Stomach (tissue), 8 donors: ENCODE measurements at regions not wholly inside any gene's neighbourhood (a gene's known extent, or its start where the extent isn't known, plus 50 kb on each side); places are given as distances from the start of the nearest gene placed in this dataset.

ENCODE experiments used
- DNase-seq, 2 donors: peaks; one replicate each; pipeline versions ENCODE4 v3.0.0 to v3.0.0-alpha.2; 2013 to 2019
- H3K27ac ChIP-seq, 5 donors: fragments of 200-600 bp in 4 of 5; sonication (generic) in 4 of 5; one replicate each; pipeline ENCODE4 v1.5.1; 2013 to 2019; ENCODE audit warnings: mild to moderate bottlenecking in 1 of 5, moderate library complexity in 1 of 5
- H3K27me3 ChIP-seq, 3 donors: fragments of 200-600 bp; sonication (generic); one replicate each; pipeline ENCODE4 v1.5.1; 2017 to 2019; ENCODE audit warnings: mixed run types in 1 of 3
- H3K36me3 ChIP-seq, 4 donors: fragments of 200-600 bp; sonication (generic); 1 replicate in 3 of 4; 2 replicates in 1 of 4; pipeline ENCODE4 v1.5.1; 2016 to 2019
- H3K4me1 ChIP-seq, 4 donors: fragments of 200-600 bp; sonication (generic); one replicate each; pipeline ENCODE4 v1.5.1; 2016 to 2019
- H3K4me3 ChIP-seq, 4 donors: fragments of 200-600 bp; sonication (generic) in 3 of 4; one replicate each; pipeline ENCODE4 v1.5.1; 2016 to 2019; ENCODE audit warnings: mild to moderate bottlenecking in 1 of 4
- H3K9me3 ChIP-seq, 4 donors: fragments of 200-600 bp; sonication (generic); one replicate each; pipeline ENCODE4 v1.5.1; 2016 to 2019
- CTCF ChIP-seq, 7 experiments: fragments of 450-650 bp in 4 of 7; fragments of 200-600 bp in 3 of 7; sonication (generic) in 3 of 7; IDR thresholded peaks; one replicate each; pipeline ENCODE4 v1.5.1; 2016 to 2019; ENCODE audit warnings: antibody characterized with exemption in 7 of 7, control low read depth in 2 of 7, mild to moderate bottlenecking in 1 of 7
- EP300 ChIP-seq: sonication (generic); formaldehyde crosslinking; IDR thresholded peaks from one replicate; pipeline ENCODE4 v1.6.1; 2017; ENCODE audit warnings: antibody characterized with exemption
- POLR2A ChIP-seq, 4 donors: fragments of 450-650 bp; IDR thresholded peaks; one replicate each; pipeline ENCODE4 v1.6.1; 2016; ENCODE audit warnings: antibody characterized with exemption in 4 of 4, control low read depth in 2 of 4, mild to moderate bottlenecking in 1 of 4, moderate library complexity in 1 of 4
- POLR2AphosphoS5 ChIP-seq, 3 donors: sonication (generic); formaldehyde crosslinking; IDR thresholded peaks; one replicate each; pipeline ENCODE4 v1.6.1; 2016; ENCODE audit warnings: antibody characterized with exemption in 3 of 3
- WGBS, 5 donors: extraction: QIAGEN DNeasy Blood & Tissue Kit in 3 of 5; methylation state at CpG; one replicate each; pipeline versions ENCODE4 v1.1.5 to v1.1.7; 2013 to 2018; 5-methylcytosine and 5-hydroxymethylcytosine counted together
- intact Hi-C: fragments of 100-400 bp; cut with DNase I; formaldehyde crosslinking; loops from one replicate; pipeline ENCODE4 v1.15.1; 2023; ENCODE audit warnings: low total_unique reads
- donor health status: healthy with polysubstance abuse.
- donor health status: Bipolar disorder and iron deficiency.
- donor health status: healthy.

- H3K9me3 ChIP-seq: peaks cover 0 to 7% (median 0%) of the 10 kb centered on the region in 4 donors
- TF ChIP-seq EP300 (no peak), CTCF (IDR thresholded peaks at IDR 0.05) (no peak), POLR2AphosphoS5 (IDR thresholded peaks at IDR 0.05) (no peak), POLR2A (IDR thresholded peaks at IDR 0.05) (no peak)
These were observed 192.6 kb upstream of the FAM241A start for GRCh38 chr4:111952688-111953087.

GRCh38 chr4:111954550-111954949 is 190.7 kb upstream of the FAM241A start:
- WGBS, 5 donors: 43 to 82% (median 63%) methylated on average over 1 of the region's 1 CpG
- peaks cover 0 to 7% (median 0%) of the 10 kb centered on the region in 4 donors for H3K9me3 ChIP-seq
- H3K4me1 ChIP-seq: peaks cover 0 to 4% (median 0%) of the 10 kb centered on the region in 4 donors
- no peak overlapping the region for H3K4me3 ChIP-seq
- TF ChIP-seq POLR2A (IDR thresholded peaks at IDR 0.05) (no peak), EP300 (no peak), POLR2AphosphoS5 (IDR thresholded peaks at IDR 0.05) (no peak), CTCF (IDR thresholded peaks at IDR 0.05) (no peak)
- no peak overlapping the region for H3K27ac ChIP-seq
- H3K27me3 ChIP-seq: no peaks in the 10 kb centered on the region
- no peak for DNase-seq
- intact Hi-C loops: no loop called here
- H3K36me3 ChIP-seq: no peaks in the 10 kb centered on the region

More at GRCh38 chr4:111952688-111953087, 192.6 kb upstream of the FAM241A start:
- intact Hi-C loops: no loop called here
- H3K36me3 ChIP-seq: no peaks in the 10 kb centered on the region
- H3K27me3 ChIP-seq: no peaks in the 10 kb centered on the region
- H3K4me1 ChIP-seq: no peaks in the 10 kb centered on the region
- H3K4me3 ChIP-seq: no peak overlapping the region
- no peak overlapping the region for H3K27ac ChIP-seq
- DNase-seq: no peak

GRCh38 chr4:111955001-111955400 is 190.3 kb upstream of the FAM241A start:
- intact Hi-C loops: no loop called here
- H3K36me3 ChIP-seq: no peaks in the 10 kb centered on the region
- 33 to 50% (median 47%) methylated on average over 4 of the region's 4 CpGs for WGBS, 5 donors
- DNase-seq: no peak
- no peak overlapping the region for H3K4me3 ChIP-seq
- peaks cover 0 to 4% (median 0%) of the 10 kb centered on the region in 4 donors for H3K9me3 ChIP-seq
- TF ChIP-seq EP300 (no peak), POLR2A (IDR thresholded peaks at IDR 0.05) (no peak), CTCF (IDR thresholded peaks at IDR 0.05) (no peak), POLR2AphosphoS5 (IDR thresholded peaks at IDR 0.05) (no peak)
- H3K4me1 ChIP-seq: peaks cover 0 to 4% (median 0%) of the 10 kb centered on the region in 4 donors
- H3K27ac ChIP-seq: no peak overlapping the region
- H3K27me3 ChIP-seq: no peaks in the 10 kb centered on the region

GRCh38 chr4:111957116-111957515 is 188.1 kb upstream of the FAM241A start:
- H3K36me3 ChIP-seq: no peaks in the 10 kb centered on the region
- intact Hi-C loops: no loop called here
- no peak for TF ChIP-seq EP300
- TF ChIP-seq POLR2A (IDR thresholded peaks at IDR 0.05): no peak

GRCh38 chr4:111957997-111958396 is 187.3 kb upstream of the FAM241A start:
- Histone ChIP-seq H3K27ac (no peak overlapping the region), H3K4me1 (peaks cover 0 to 4% (median 0%) of the 10 kb centered on the region in 4 donors), H3K27me3 (no peaks in the 10 kb centered on the region), H3K9me3 (no peaks in the 10 kb centered on the region), H3K36me3 (no peaks in the 10 kb centered on the region), H3K4me3 (no peak overlapping the region)
- DNase-seq: peak in 1 of 2 donors; percentile 44
- 34 to 50% (median 46%) methylated on average over 1 of the region's 1 CpG for WGBS, 5 donors
- TF ChIP-seq POLR2AphosphoS5 (IDR thresholded peaks at IDR 0.05): no peak
- TF ChIP-seq POLR2A (IDR thresholded peaks at IDR 0.05): no peak
- TF ChIP-seq CTCF (IDR thresholded peaks at IDR 0.05): no peak
- TF ChIP-seq EP300: no peak
- intact Hi-C loops: no loop called here

More at GRCh38 chr4:111957116-111957515, 188.1 kb upstream of the FAM241A start:
- no peaks in the 10 kb centered on the region for H3K27me3 ChIP-seq
- peaks cover 0 to 4% (median 0%) of the 10 kb centered on the region in 4 donors for H3K4me1 ChIP-seq
- H3K27ac ChIP-seq: no peak overlapping the region
- H3K9me3 ChIP-seq: no peaks in the 10 kb centered on the region
- no peak for DNase-seq
- WGBS, 5 donors: 57 to 84% (median 70%) methylated on average over 3 of the region's 3 CpGs
- H3K4me3 ChIP-seq: no peak overlapping the region
